GM23338 (cell line): ENCODE measurements at regions not wholly inside any gene's neighbourhood (a gene's known extent, or its start where the extent isn't known, plus 50 kb on each side); places are given as distances from the start of the nearest gene placed in this dataset.

Experiments
- ATAC-seq: fragments of 200-7000 bp; cut with Tn5 transposase; 3 replicates; pipeline ENCODE4 v1.9.1; 2020
- DNase-seq: peaks from one replicate; pipeline ENCODE4 v3.0.0-alpha.2; 2015; ENCODE audit warnings: low spot score
- H2AFZ ChIP-seq: fragments of 200-600 bp; sonication (generic); 2 replicates; pipeline ENCODE4 v1.8.0; 2016; ENCODE audit warnings: antibody characterized with exemption, mild to moderate bottlenecking, moderate library complexity
- H3F3A ChIP-seq: fragments of 200-600 bp; sonication (generic); replicated peaks from 2 replicates; pipeline ENCODE4 v1.8.0; 2017; ENCODE audit warnings: antibody characterized with exemption, mixed run types, low read depth
- H3K27ac ChIP-seq: fragments of 200-600 bp; sonication (generic); 2 replicates; pipeline ENCODE4 v1.6.1; 2016; ENCODE audit warnings: low read depth
- H3K27me3 ChIP-seq: fragments of 200-600 bp; sonication (generic); 2 replicates; pipeline ENCODE4 v1.8.0; 2016; ENCODE audit warnings: mild to moderate bottlenecking, mixed run types, moderate library complexity; ENCODE audit not compliant: insufficient read depth
- H3K36me3 ChIP-seq: fragments of 200-600 bp; sonication (generic); 2 replicates; pipeline ENCODE4 v1.8.0; 2016; ENCODE audit warnings: mild to moderate bottlenecking; ENCODE audit not compliant: insufficient read depth
- H3K4me1 ChIP-seq: fragments of 200-600 bp; sonication (generic); 2 replicates; pipeline ENCODE4 v1.8.0; 2016; ENCODE audit warnings: mild to moderate bottlenecking, moderate library complexity; ENCODE audit not compliant: insufficient read depth
- H3K4me2 ChIP-seq: fragments of 200-600 bp; sonication (generic); 2 replicates; pipeline ENCODE4 v1.7.1; 2017; ENCODE audit warnings: mixed run types
- H3K4me3 ChIP-seq: fragments of 200-600 bp; sonication (generic); 2 replicates; pipeline ENCODE4 v1.6.1; 2016; ENCODE audit warnings: mixed run types
- H3K79me2 ChIP-seq: fragments of 200-600 bp; sonication (generic); replicated peaks from 2 replicates; pipeline ENCODE4 v1.8.0; 2017; ENCODE audit warnings: mild to moderate bottlenecking; ENCODE audit not compliant: insufficient read depth
- H3K9me2 ChIP-seq: fragments of 200-600 bp; sonication (generic); 2 replicates; pipeline ENCODE4 v1.8.0; 2017; ENCODE audit not compliant: insufficient read depth
- H4K20me1 ChIP-seq: fragments of 200-600 bp; sonication (generic); replicated peaks from 2 replicates; pipeline ENCODE4 v1.8.0; 2017; ENCODE audit warnings: mild to moderate bottlenecking; ENCODE audit not compliant: insufficient read depth
- H3K27ac Mint-ChIP-seq: 2 replicates; pipeline ENCODE4 v1.8.0; 2020; ENCODE audit warnings: inconsistent platforms, mild to moderate bottlenecking, moderate library complexity, mixed read lengths
- H3K27me3 Mint-ChIP-seq: 3 replicates; pipeline ENCODE4 v1.8.0; 2022; ENCODE audit warnings: low read depth, mild to moderate bottlenecking, moderate library complexity, mixed read lengths, inconsistent platforms; ENCODE audit not compliant: insufficient read depth, poor library complexity
- H3K36me3 Mint-ChIP-seq: 3 replicates; pipeline ENCODE4 v1.8.0; 2021; ENCODE audit warnings: low read depth, mild to moderate bottlenecking, inconsistent platforms, moderate library complexity, mixed read lengths
- H3K4me1 Mint-ChIP-seq: 3 replicates; pipeline ENCODE4 v1.8.0; 2020; ENCODE audit warnings: mild to moderate bottlenecking, inconsistent platforms, mixed read lengths
- H3K4me3 Mint-ChIP-seq: 3 replicates; pipeline ENCODE4 v1.8.0; 2021; ENCODE audit warnings: moderate library complexity, mild to moderate bottlenecking, inconsistent platforms, mixed read lengths
- H3K9me3 Mint-ChIP-seq: 3 replicates; pipeline ENCODE4 v1.8.0; 2020; ENCODE audit warnings: moderate library complexity, mild to moderate bottlenecking, inconsistent platforms, mixed read lengths
- CREB1 ChIP-seq: fragments of 250-450 bp; sonication (Bioruptor Pico); IDR thresholded peaks from 2 replicates; pipeline ENCODE4 v1.5.0; 2020; ENCODE audit warnings: low read depth, mild to moderate bottlenecking, moderate library complexity
- EZH2 ChIP-seq: fragments of 200-600 bp; sonication (generic); IDR thresholded peaks from one replicate; pipeline ENCODE4 v1.8.0; 2017; ENCODE audit warnings: antibody characterized with exemption, mild to moderate bottlenecking, low read depth; ENCODE audit not compliant: unreplicated experiment
- EZH2phosphoT487 ChIP-seq: fragments of 200-600 bp; sonication (generic); IDR thresholded peaks from one replicate; pipeline ENCODE4 v1.8.1; 2018; ENCODE audit warnings: antibody characterized with exemption; ENCODE audit not compliant: unreplicated experiment
- JUNB ChIP-seq: IDR thresholded peaks from one replicate; pipeline ENCODE4 v1.6.1; 2016; ENCODE audit warnings: antibody characterized with exemption; ENCODE audit not compliant: unreplicated experiment
- NANOG ChIP-seq: IDR thresholded peaks from 2 replicates; pipeline ENCODE4 v1.6.1; 2016; ENCODE audit warnings: antibody characterized with exemption, borderline replicate concordance
- POLR2AphosphoS5 ChIP-seq: IDR thresholded peaks from 2 replicates; pipeline ENCODE4 v1.6.1; 2016; ENCODE audit warnings: antibody characterized with exemption, low read depth
- STAT1 ChIP-seq: IDR thresholded peaks from one replicate; pipeline ENCODE4 v1.6.1; 2016; ENCODE audit warnings: antibody characterized with exemption; ENCODE audit not compliant: unreplicated experiment
- ZNF114 ChIP-seq: fragments of 250-450 bp; sonication (Bioruptor Pico); IDR thresholded peaks from 2 replicates; pipeline ENCODE4 v1.5.0; 2020; ENCODE audit warnings: mild to moderate bottlenecking, moderate library complexity
- ZNF331 ChIP-seq: fragments of 250-450 bp; sonication (Bioruptor Pico); IDR thresholded peaks from 2 replicates; pipeline ENCODE4 v1.5.0; 2020; ENCODE audit warnings: low read depth, mild to moderate bottlenecking, moderate library complexity
- TF ChIP-seq, protein P1 (sequence below): IDR thresholded peaks from 2 replicates; pipeline ENCODE4 v1.6.1; 2016; ENCODE audit warnings: antibody characterized with exemption
- TF ChIP-seq, protein P2 (sequence below): fragments of 250-450 bp; sonication (Bioruptor Pico); IDR thresholded peaks from 2 replicates; pipeline ENCODE4 v1.5.0; 2020; ENCODE audit warnings: mild to moderate bottlenecking, moderate library complexity
- TF ChIP-seq, protein P3 (sequence below), 2 experiments: fragments of 200-600 bp in 1 of 2; sonication (generic) in 1 of 2; conservative IDR thresholded peaks; 2 replicates each; pipeline versions ENCODE4 v1.5.1 to v1.6.1; 2016 to 2017; ENCODE audit warnings: antibody characterized with exemption in 2 of 2, low read depth in 2 of 2, mild to moderate bottlenecking in 2 of 2, moderate library complexity in 1 of 2
- TF ChIP-seq, protein P4 (sequence below): IDR thresholded peaks from one replicate; pipeline ENCODE4 v1.6.1; 2018; ENCODE audit warnings: antibody characterized with exemption; ENCODE audit not compliant: unreplicated experiment

DNA sequence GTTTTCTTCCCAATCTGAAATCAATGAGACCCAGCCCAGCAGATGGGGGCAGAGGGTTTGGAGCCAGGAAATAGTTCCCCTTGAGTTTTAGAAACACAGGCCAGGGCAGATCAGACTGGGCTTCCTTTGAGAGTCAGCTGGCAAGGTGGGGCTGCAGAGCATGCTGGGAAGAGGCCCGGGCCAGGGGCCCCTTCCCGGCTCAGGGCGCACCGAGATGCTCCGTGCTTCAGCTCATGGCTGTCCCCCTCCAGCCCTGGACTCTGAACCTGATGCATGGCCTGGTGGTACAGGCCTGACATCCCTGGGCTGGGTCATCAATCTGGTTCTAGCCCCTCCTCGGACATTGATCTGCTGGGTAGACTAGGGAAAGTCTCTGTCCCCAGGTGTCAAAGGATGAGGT is 65.1 kb upstream of the RUNX3 start:
- no peak overlapping the region for H2AFZ ChIP-seq
- H3K27me3 ChIP-seq: no peaks in the 10 kb centered on the region
- no peak overlapping the region for H3K4me3 ChIP-seq
- Mint-ChIP-seq H3K36me3 (no peaks in the 10 kb centered on the region), H3K4me1 (peaks cover 4% of the 10 kb centered on the region; the same call in 2 of the 3 replicates), H3K27me3 (peaks cover 17% of the 10 kb centered on the region), H3K9me3 (no peaks in the 10 kb centered on the region), H3K27ac (0 out of 2 replicates have a peak overlapping the region, but pooled peaks have one; percentile 52), H3K4me3 (no peak overlapping the region)
- H3K27ac ChIP-seq: no peak overlapping the region
- ATAC-seq: no peak
- H3K4me1 ChIP-seq: no peaks in the 10 kb centered on the region
- TF ChIP-seq STAT1: no peak
- TF ChIP-seq, protein P1, sequence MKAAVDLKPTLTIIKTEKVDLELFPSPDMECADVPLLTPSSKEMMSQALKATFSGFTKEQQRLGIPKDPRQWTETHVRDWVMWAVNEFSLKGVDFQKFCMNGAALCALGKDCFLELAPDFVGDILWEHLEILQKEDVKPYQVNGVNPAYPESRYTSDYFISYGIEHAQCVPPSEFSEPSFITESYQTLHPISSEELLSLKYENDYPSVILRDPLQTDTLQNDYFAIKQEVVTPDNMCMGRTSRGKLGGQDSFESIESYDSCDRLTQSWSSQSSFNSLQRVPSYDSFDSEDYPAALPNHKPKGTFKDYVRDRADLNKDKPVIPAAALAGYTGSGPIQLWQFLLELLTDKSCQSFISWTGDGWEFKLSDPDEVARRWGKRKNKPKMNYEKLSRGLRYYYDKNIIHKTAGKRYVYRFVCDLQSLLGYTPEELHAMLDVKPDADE: no peak
- no peak for TF ChIP-seq EZH2phosphoT487
- no peak for TF ChIP-seq POLR2AphosphoS5
- TF ChIP-seq EZH2: no peak
- TF ChIP-seq ZNF331 (CRISPR knock-in tag): no peak
- TF ChIP-seq, protein P2, sequence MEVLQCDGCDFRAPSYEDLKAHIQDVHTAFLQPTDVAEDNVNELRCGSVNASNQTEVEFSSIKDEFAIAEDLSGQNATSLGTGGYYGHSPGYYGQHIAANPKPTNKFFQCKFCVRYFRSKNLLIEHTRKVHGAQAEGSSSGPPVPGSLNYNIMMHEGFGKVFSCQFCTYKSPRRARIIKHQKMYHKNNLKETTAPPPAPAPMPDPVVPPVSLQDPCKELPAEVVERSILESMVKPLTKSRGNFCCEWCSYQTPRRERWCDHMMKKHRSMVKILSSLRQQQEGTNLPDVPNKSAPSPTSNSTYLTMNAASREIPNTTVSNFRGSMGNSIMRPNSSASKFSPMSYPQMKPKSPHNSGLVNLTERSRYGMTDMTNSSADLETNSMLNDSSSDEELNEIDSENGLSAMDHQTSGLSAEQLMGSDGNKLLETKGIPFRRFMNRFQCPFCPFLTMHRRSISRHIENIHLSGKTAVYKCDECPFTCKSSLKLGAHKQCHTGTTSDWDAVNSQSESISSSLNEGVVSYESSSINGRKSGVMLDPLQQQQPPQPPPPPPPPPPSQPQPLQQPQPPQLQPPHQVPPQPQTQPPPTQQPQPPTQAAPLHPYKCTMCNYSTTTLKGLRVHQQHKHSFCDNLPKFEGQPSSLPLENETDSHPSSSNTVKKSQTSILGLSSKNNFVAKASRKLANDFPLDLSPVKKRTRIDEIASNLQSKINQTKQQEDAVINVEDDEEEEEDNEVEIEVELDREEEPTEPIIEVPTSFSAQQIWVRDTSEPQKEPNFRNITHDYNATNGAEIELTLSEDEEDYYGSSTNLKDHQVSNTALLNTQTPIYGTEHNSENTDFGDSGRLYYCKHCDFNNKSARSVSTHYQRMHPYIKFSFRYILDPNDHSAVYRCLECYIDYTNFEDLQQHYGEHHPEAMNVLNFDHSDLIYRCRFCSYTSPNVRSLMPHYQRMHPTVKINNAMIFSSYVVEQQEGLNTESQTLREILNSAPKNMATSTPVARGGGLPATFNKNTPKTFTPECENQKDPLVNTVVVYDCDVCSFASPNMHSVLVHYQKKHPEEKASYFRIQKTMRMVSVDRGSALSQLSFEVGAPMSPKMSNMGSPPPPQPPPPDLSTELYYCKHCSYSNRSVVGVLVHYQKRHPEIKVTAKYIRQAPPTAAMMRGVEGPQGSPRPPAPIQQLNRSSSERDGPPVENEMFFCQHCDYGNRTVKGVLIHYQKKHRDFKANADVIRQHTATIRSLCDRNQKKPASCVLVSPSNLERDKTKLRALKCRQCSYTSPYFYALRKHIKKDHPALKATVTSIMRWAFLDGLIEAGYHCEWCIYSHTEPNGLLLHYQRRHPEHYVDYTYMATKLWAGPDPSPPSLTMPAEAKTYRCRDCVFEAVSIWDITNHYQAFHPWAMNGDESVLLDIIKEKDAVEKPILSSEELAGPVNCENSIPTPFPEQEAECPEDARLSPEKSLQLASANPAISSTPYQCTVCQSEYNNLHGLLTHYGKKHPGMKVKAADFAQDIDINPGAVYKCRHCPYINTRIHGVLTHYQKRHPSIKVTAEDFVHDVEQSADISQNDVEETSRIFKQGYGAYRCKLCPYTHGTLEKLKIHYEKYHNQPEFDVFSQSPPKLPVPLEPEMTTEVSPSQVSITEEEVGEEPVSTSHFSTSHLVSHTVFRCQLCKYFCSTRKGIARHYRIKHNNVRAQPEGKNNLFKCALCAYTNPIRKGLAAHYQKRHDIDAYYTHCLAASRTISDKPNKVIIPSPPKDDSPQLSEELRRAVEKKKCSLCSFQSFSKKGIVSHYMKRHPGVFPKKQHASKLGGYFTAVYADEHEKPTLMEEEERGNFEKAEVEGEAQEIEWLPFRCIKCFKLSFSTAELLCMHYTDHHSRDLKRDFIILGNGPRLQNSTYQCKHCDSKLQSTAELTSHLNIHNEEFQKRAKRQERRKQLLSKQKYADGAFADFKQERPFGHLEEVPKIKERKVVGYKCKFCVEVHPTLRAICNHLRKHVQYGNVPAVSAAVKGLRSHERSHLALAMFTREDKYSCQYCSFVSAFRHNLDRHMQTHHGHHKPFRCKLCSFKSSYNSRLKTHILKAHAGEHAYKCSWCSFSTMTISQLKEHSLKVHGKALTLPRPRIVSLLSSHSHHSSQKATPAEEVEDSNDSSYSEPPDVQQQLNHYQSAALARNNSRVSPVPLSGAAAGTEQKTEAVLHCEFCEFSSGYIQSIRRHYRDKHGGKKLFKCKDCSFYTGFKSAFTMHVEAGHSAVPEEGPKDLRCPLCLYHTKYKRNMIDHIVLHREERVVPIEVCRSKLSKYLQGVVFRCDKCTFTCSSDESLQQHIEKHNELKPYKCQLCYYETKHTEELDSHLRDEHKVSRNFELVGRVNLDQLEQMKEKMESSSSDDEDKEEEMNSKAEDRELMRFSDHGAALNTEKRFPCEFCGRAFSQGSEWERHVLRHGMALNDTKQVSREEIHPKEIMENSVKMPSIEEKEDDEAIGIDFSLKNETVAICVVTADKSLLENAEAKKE: no peak
- no peak for TF ChIP-seq ZNF114 (CRISPR knock-in tag)
- no peak for TF ChIP-seq NANOG
- no peak for TF ChIP-seq CREB1 (CRISPR knock-in tag)
- no peak for TF ChIP-seq JUNB
- TF ChIP-seq, protein P3, sequence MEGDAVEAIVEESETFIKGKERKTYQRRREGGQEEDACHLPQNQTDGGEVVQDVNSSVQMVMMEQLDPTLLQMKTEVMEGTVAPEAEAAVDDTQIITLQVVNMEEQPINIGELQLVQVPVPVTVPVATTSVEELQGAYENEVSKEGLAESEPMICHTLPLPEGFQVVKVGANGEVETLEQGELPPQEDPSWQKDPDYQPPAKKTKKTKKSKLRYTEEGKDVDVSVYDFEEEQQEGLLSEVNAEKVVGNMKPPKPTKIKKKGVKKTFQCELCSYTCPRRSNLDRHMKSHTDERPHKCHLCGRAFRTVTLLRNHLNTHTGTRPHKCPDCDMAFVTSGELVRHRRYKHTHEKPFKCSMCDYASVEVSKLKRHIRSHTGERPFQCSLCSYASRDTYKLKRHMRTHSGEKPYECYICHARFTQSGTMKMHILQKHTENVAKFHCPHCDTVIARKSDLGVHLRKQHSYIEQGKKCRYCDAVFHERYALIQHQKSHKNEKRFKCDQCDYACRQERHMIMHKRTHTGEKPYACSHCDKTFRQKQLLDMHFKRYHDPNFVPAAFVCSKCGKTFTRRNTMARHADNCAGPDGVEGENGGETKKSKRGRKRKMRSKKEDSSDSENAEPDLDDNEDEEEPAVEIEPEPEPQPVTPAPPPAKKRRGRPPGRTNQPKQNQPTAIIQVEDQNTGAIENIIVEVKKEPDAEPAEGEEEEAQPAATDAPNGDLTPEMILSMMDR (conservative IDR thresholded peaks at IDR 0.05; ENCODE audit: low read depth in 2 of 2): no peak
- TF ChIP-seq, protein P4, sequence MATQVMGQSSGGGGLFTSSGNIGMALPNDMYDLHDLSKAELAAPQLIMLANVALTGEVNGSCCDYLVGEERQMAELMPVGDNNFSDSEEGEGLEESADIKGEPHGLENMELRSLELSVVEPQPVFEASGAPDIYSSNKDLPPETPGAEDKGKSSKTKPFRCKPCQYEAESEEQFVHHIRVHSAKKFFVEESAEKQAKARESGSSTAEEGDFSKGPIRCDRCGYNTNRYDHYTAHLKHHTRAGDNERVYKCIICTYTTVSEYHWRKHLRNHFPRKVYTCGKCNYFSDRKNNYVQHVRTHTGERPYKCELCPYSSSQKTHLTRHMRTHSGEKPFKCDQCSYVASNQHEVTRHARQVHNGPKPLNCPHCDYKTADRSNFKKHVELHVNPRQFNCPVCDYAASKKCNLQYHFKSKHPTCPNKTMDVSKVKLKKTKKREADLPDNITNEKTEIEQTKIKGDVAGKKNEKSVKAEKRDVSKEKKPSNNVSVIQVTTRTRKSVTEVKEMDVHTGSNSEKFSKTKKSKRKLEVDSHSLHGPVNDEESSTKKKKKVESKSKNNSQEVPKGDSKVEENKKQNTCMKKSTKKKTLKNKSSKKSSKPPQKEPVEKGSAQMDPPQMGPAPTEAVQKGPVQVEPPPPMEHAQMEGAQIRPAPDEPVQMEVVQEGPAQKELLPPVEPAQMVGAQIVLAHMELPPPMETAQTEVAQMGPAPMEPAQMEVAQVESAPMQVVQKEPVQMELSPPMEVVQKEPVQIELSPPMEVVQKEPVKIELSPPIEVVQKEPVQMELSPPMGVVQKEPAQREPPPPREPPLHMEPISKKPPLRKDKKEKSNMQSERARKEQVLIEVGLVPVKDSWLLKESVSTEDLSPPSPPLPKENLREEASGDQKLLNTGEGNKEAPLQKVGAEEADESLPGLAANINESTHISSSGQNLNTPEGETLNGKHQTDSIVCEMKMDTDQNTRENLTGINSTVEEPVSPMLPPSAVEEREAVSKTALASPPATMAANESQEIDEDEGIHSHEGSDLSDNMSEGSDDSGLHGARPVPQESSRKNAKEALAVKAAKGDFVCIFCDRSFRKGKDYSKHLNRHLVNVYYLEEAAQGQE: no peak
- no peaks in the 10 kb centered on the region for H3F3A ChIP-seq
- H3K79me2 ChIP-seq: no peaks in the 10 kb centered on the region
- DNase-seq: no peak
- no peaks in the 10 kb centered on the region for H3K36me3 ChIP-seq
- H3K4me2 ChIP-seq: no peak overlapping the region
- H4K20me1 ChIP-seq: no peaks in the 10 kb centered on the region
- 0 out of 2 replicates have a peak, but pooled peaks cover 4% of the 10 kb centered on the region for H3K9me2 ChIP-seq
